ENCODE measurements at regions not wholly inside any gene's neighbourhood (a gene's known extent, or its start where the extent isn't known, plus 50 kb on each side); places are given as distances from the start of the nearest gene placed in this dataset.
A peak's percentile ranks its signal among the peaks of the same experiment; 100 is the strongest.

DNA sequence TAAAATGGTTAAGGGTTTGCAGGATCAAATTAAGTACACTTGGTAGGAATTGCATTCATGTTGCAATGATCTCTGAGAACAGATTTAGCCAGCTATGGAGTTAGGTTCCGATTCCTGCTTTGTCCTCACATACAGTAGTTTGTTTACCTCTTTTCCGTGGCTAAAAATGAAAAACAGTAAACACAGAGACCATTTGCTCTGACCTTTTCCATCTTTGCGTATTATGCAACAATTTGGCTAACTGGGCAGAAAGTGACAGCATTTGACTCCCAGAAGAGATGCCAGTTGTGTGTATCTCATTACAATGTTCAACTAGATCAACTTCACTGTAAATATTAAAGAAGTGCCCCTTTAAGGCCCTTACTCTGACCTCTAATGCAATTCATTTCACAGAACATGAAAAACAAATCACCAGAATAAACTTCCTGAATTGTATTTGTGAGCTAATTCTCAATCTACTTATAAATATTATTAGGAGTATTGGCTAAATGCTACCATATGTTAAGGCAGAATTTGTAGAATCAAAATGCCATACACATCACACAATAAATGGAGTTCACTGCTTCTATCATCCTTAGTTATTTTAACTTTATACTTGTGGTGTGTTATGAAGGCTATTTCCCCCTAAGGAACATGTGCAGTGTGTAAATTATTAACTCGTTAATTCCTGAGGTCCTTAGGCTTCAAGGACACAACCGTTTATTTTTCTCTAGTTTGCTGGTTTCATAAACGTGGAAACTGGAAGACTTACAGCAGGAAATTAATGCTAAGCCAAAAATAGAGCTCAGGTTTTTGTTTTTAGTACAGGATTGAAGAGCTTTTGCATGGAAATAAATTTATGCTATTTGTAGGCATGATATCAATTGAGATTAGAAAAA, 380.7 kb upstream of the CITED2 start:
- Histone ChIP-seq H3K4me3 (no peak overlapping the region), H3K9me3 (no peaks in the 10 kb centered on the region), H3K4me1 (peaks cover 13% of the 10 kb centered on the region), H3K27me3 (ENCODE audit: low read depth) (no peaks in the 10 kb centered on the region), H3K36me3 (replicated peaks) (no peaks in the 10 kb centered on the region)
- in situ Hi-C loops (cut with MboI; ENCODE audit: low sequenced_read_pairs), result no loop called here
- no peak for DNase-seq (ENCODE audit: low spot score in 2 of 2)

DNA sequence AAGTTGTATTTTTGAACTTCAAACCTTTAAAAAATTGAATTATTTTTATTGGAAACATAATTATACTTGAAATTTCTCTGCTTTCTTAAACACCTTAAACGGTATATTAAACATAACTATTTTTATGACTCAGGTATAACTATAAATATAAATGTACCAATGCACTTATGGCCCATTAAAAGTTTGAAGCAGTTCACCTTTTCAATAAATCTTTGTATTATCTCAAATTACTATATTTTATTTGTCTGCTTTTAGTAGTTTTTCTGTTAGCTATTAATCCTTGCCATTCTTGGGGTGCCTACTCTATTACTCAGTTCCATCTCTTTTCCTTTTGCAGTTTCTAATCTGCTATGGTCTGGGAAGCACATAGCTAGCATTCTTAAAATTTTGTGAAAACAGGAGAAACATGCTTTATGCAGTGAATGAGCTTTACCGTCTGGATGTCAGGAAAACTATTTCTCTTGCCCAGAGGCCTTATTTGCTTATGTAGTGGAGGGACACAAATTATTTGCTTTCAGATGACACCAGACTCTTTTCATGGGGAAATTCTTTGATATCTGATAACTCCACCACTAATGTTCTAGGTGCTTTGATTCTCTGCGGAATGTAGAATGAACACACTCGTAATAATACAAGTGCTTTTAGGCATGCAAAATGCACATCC, 378.9 kb upstream of the CITED2 start:
- Histone ChIP-seq H3K36me3 (replicated peaks) (no peaks in the 10 kb centered on the region), H3K9me3 (no peaks in the 10 kb centered on the region), H3K4me1 (peaks cover 13% of the 10 kb centered on the region), H3K27me3 (ENCODE audit: low read depth) (no peaks in the 10 kb centered on the region), H3K4me3 (no peak overlapping the region)
- DNase-seq (ENCODE audit: low spot score in 2 of 2), result peak in 1 of 2 experiments; percentile 28
- in situ Hi-C loops (cut with MboI; ENCODE audit: low sequenced_read_pairs), result no loop called here

DNA sequence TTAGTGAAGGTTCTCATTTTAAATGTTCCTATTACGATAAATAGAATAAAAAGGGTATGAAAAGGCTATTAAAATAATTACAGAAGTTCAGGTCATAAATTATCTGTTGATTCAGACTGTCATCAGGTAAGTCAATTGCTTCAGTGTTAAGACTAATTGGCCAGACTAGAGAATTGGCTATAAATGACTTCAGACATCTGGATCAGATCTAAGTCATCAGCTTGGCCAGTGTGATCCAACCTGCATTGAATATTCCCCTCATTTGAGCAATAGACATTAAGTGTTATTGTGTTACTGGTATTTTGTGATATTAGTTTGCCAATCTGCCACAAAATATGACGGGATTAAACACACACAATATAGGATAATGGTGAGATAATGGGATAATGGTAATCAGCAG, 377.6 kb upstream of the CITED2 start:
- DNase-seq (ENCODE audit: low spot score in 2 of 2), result no peak
- Histone ChIP-seq H3K9me3 (no peaks in the 10 kb centered on the region), H3K27me3 (ENCODE audit: low read depth) (no peaks in the 10 kb centered on the region), H3K4me3 (no peak overlapping the region), H3K4me1 (peaks cover 13% of the 10 kb centered on the region), H3K36me3 (replicated peaks) (no peaks in the 10 kb centered on the region)
- in situ Hi-C loops (cut with MboI; ENCODE audit: low sequenced_read_pairs), result no loop called here

DNA sequence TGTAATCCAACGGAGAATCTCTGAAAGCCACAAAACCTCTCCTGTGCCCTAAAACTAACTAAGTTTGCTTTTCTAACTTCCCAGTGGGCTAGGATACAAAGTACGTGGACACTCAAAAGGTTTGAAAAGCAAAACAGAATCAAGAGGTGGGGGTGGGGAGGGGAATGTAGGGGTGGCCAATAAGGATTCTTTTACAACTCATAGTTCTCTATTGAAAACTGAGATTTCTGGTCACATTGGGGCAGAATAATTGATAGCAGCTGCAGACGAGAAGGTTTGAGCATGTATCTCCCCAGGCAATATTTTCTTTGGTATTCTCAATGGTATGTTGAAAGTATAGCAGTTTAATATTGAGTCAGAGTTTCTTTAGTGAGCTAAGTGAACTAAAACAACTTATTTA, 376.7 kb upstream of the CITED2 start:
- peaks cover 13% of the 10 kb centered on the region for H3K4me1 ChIP-seq
- no peaks in the 10 kb centered on the region for H3K36me3 ChIP-seq (replicated peaks)
- H3K27me3 ChIP-seq (ENCODE audit: low read depth), result no peaks in the 10 kb centered on the region
- no peak overlapping the region for H3K4me3 ChIP-seq
- in situ Hi-C loops (cut with MboI; ENCODE audit: low sequenced_read_pairs), result no loop called here
- DNase-seq (ENCODE audit: low spot score in 2 of 2), result no peak
- H3K9me3 ChIP-seq, result no peaks in the 10 kb centered on the region

DNA sequence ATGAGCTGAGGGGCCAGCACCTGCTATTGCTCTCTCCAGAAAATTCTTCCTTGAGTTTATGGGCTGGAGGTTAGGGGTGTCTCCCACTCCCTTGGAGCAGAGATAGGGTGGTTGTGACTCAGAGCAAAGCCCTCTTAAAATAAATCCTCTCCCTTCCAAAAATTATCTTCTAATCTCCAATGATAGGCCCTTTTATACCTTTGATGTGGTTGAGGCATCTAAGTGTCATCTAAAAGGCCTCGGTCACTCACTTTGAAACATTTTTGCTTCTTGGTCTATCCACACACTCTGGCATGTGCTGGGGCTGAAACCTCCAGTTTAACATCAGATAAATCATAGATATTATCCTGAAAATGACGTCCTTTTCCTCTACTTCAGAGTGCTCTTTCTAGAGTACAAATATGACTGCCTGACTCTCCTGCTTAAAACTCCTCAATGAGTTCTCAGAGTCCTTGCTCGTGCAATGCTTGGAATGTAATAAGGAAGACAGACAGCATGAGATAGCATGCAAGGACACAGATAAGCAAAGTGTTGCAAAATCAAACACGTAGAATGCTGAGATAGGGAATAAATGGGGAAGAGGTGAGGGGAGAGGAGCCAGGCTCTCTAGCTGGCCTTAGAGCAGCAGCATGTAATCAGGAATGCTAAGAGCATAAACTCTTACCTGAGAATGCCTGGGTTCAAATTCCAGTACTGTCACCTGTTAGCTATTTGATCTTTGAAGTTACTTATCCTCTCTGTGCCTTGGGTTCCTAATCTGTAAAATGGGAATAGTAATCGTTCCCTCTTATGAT, 374.1 kb upstream of the CITED2 start:
- in situ Hi-C loops (cut with MboI; ENCODE audit: low sequenced_read_pairs), result no loop called here
- Histone ChIP-seq H3K27me3 (ENCODE audit: low read depth) (no peaks in the 10 kb centered on the region), H3K4me3 (no peak overlapping the region), H3K4me1 (peaks cover 13% of the 10 kb centered on the region), H3K9me3 (no peaks in the 10 kb centered on the region), H3K36me3 (replicated peaks) (no peaks in the 10 kb centered on the region)
- DNase-seq (ENCODE audit: low spot score in 2 of 2), result no peak

DNA sequence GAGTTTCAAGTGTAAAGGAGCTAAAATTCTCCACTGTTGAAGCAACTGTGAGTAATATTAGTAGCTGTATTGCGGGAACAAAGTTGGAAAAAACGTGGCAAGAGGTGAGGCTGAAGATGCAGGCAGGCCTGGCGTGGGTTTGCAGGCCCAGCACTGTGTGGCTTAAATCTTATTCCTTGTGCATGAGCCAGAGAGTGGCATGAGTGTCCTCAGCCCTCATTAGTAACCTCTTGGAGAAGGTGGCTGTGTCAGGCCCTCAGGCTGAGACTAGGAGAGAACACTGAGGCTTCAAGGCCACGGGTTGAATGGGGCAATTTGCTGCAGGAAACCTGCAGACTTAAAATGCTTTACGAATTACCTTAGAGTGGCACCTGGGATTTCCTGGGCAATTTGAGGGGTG, 372.7 kb upstream of the CITED2 start:
- in situ Hi-C loops (cut with MboI; ENCODE audit: low sequenced_read_pairs), result no loop called here

DNA sequence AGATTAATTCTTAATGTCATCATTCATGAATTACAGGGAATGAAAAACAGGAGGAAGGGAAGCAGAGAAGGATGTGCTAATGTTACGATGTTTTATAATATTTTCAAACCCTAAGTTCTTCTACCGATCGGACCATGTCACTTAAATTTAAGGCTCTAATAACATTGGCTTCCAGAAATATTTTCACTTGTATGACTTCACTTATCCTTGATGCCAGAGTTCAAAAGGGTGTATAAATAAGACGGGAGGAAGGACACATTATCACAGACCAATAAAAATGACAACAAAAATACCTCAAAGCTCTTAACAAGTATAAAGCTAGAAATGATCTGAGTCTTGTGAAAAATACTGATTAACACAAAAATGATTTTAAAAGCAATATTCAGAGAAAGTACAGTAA, 370.4 kb upstream of the CITED2 start:
- in situ Hi-C loops (cut with MboI; ENCODE audit: low sequenced_read_pairs), result no loop called here
- no peak overlapping the region for H3K4me3 ChIP-seq
- H3K27me3 ChIP-seq (ENCODE audit: low read depth), result no peaks in the 10 kb centered on the region
- H3K9me3 ChIP-seq, result no peaks in the 10 kb centered on the region
- H3K4me1 ChIP-seq, result peaks cover 27% of the 10 kb centered on the region
- H3K36me3 ChIP-seq (replicated peaks), result no peaks in the 10 kb centered on the region
- DNase-seq (ENCODE audit: low spot score in 2 of 2), result no peak

More for the DNA sequence above, 372.7 kb upstream of the CITED2 start:
- Histone ChIP-seq H3K27me3 (ENCODE audit: low read depth) (no peaks in the 10 kb centered on the region), H3K4me3 (no peak overlapping the region), H3K9me3 (no peaks in the 10 kb centered on the region), H3K36me3 (replicated peaks) (no peaks in the 10 kb centered on the region), H3K4me1 (peaks cover 20% of the 10 kb centered on the region)
- DNase-seq (ENCODE audit: low spot score in 2 of 2), result no peak

DNA sequence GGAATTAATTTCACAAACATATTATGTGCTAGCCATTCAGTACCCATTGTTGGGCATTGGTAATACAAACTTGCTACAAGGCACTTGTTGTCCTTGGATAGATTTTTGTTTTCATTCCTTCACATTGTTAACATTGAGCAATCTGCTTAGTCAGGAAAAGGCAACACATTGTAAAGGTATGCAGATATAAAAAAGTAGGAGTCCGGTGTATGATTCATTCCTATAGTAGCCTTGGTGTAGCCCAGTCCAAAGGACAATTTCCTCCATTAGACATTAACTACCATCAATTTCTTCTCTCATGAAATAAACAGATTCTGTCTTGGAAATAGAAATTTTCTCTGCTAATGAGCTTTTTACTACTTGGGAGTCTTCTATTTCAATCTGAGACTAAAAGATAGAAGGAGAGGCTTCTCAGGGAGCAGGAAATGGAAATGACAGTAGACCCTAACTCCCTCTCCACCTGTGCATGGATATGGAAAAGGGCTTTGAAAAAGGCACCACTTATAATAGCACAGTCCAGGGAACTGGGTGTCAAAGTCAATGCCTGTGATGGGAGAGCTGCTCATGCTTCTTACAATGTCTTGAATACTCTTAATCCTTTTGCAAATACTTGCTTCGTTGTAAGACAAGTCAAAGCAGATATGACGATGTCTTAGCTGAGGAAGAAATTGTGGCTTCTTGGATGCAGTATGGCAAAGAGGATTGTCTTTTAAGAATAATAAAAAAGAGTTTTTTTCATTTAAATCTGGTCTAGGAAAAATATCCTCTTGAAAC, 369.4 kb upstream of the CITED2 start:
- peak; percentile 24 to 66 for DNase-seq (ENCODE audit: low spot score in 2 of 2)
- H3K4me1 ChIP-seq, result peaks cover 27% of the 10 kb centered on the region
- no peaks in the 10 kb centered on the region for H3K27me3 ChIP-seq (ENCODE audit: low read depth)
- H3K36me3 ChIP-seq (replicated peaks), result no peaks in the 10 kb centered on the region
- H3K4me3 ChIP-seq, result no peak overlapping the region
- H3K9me3 ChIP-seq, result no peaks in the 10 kb centered on the region
- in situ Hi-C loops (cut with MboI; ENCODE audit: low sequenced_read_pairs), result no loop called here

DNA sequence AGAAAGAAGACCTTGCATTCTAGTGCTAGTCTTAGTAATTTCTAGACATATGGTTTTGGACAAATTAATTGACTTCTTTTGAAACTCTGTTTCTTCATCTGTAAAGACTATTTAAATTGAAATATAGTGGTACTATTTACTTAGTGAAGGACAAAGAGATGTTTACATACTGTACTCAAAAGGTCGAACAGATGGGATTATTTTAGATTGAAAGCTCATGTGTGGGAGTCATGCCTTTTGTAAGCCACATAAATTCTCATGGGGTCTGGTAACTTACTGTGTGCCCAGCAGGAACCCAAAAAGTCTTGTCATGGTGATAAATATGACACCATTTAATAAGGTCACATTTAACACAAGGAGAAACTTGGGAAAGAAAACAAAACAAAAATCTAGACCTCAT, 368.2 kb upstream of the CITED2 start:
- Histone ChIP-seq H3K4me3 (no peak overlapping the region), H3K4me1 (peaks cover 27% of the 10 kb centered on the region), H3K27me3 (ENCODE audit: low read depth) (no peaks in the 10 kb centered on the region), H3K9me3 (no peaks in the 10 kb centered on the region), H3K36me3 (replicated peaks) (no peaks in the 10 kb centered on the region)
- peak; percentile 40 to 94 for DNase-seq (ENCODE audit: low spot score in 2 of 2)
- in situ Hi-C loops (cut with MboI; ENCODE audit: low sequenced_read_pairs), result no loop called here

DNA sequence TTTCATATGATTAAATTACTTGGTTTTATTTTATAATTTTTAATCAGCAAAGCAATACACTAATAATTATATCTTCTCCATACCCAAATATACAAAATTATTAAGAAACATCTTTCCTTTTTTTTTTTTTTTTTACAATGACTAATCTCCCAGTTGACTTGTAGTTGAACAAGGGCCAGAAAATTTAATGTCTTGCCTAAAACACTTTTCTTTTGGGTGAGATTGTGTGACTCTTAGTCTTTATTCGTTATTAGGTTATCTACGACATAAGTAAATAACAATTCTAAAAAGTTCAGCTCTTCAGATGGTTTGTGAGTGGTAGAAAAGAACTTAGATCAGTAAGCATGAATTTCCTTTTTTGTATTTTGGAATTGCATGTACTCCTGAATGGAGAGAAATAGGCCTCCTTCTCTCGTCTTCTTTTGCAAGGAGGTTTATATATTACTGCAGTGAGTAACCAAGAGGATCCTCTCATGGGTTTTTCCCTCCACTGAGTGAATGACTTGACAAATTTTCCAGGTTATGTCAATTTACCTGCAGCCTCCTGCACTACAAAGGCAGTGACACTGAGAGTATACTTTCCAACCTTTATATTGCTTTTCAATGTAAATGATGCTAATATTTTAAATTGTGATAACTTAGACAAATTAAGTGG, 364.5 kb upstream of the CITED2 start:
- H3K4me3 ChIP-seq, result no peak overlapping the region
- H3K9me3 ChIP-seq, result no peaks in the 10 kb centered on the region
- no peaks in the 10 kb centered on the region for H3K27me3 ChIP-seq (ENCODE audit: low read depth)
- H3K36me3 ChIP-seq (replicated peaks), result no peaks in the 10 kb centered on the region
- DNase-seq (ENCODE audit: low spot score in 2 of 2), result no peak
- H3K4me1 ChIP-seq, result peaks cover 22% of the 10 kb centered on the region
- in situ Hi-C loops (cut with MboI; ENCODE audit: low sequenced_read_pairs), result no loop called here

DNA sequence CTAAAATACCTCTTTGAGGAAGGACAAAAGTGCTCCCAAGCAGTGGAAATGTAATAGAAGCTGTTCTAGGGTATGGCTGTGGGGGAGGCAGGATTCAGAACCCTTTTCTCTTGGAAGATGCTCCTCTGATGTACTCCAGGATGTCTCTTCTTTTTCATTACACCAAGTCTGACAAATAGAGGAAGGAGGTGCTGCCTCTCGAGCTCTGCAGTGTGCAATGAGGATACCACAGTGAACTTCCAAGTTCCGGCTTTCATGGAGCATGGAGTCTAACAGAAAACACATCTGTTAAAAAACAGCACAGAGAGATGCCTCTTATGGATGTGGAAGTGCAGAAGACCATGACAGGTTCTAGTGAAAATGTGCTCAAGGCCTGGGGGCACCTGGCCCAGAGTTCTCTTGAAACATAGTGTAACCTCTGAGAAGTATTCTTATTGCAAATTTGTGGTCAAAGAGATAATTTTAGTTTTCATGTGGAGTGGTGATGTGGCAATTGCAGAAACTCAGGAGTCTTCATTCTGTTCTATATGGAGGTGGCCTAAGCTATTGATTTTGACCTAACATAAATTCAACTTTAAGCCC, 362.0 kb upstream of the CITED2 start:
- H3K4me1 ChIP-seq, result no peaks in the 10 kb centered on the region
- H3K36me3 ChIP-seq (replicated peaks), result no peaks in the 10 kb centered on the region
- H3K27me3 ChIP-seq (ENCODE audit: low read depth), result no peaks in the 10 kb centered on the region
- in situ Hi-C loops (cut with MboI; ENCODE audit: low sequenced_read_pairs), result no loop called here
- no peaks in the 10 kb centered on the region for H3K9me3 ChIP-seq
- H3K4me3 ChIP-seq, result no peak overlapping the region
- no peak for DNase-seq (ENCODE audit: low spot score in 2 of 2)

DNA sequence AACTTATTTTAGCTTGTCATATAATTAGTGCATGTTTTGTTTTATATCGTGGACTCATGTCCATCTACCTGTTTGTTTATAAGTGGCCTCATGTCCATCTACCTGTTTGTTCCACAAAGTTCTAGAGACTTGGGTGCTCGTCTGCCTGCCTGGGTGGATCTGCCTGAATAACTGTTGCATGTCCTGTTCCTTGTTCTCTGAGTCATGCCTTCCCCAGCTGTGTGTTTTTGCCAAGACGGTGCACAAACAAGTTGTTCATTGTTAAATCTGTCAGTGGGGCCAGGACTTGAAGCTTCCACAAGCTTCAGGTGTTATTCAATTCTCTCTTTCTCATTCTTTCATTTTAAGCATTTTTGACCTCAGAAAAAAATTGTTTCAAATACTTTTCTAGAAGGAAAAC, 358.0 kb upstream of the CITED2 start:
- Histone ChIP-seq H3K36me3 (replicated peaks) (no peaks in the 10 kb centered on the region), H3K9me3 (no peaks in the 10 kb centered on the region), H3K4me3 (no peak overlapping the region), H3K4me1 (peaks cover 23% of the 10 kb centered on the region), H3K27me3 (ENCODE audit: low read depth) (no peaks in the 10 kb centered on the region)
- DNase-seq (ENCODE audit: low spot score in 2 of 2), result no peak
- in situ Hi-C loops (cut with MboI; ENCODE audit: low sequenced_read_pairs), result no loop called here
